Vagina (tissue), 2 donors: ENCODE measurements at regions not wholly inside any gene's neighbourhood (a gene's known extent, or its start where the extent isn't known, plus 50 kb on each side); places are given as distances from the start of the nearest gene placed in this dataset.

Source experiments
- DNase-seq, 2 donors: peaks; one replicate each; pipeline ENCODE4 v3.0.0-alpha.2; 2017; ENCODE audit errors: extremely low spot score in 2 of 2
- H3K27ac ChIP-seq: fragments of 200-600 bp; sonication (generic); one replicate; pipeline ENCODE4 v1.5.1; 2019
- H3K27me3 ChIP-seq: fragments of 200-600 bp; sonication (generic); one replicate; pipeline ENCODE4 v1.5.1; 2019
- H3K36me3 ChIP-seq, 2 donors: fragments of 200-600 bp; sonication (generic); one replicate each; pipeline ENCODE4 v1.5.1; 2017 to 2019
- H3K4me1 ChIP-seq: fragments of 200-600 bp; sonication (generic); one replicate; pipeline ENCODE4 v1.5.1; 2019
- H3K4me3 ChIP-seq, 2 donors: fragments of 200-600 bp; sonication (generic); 1 replicate in 1 of 2; 2 replicates in 1 of 2; pipeline ENCODE4 v1.5.1; 2016 to 2019
- H3K9me3 ChIP-seq: fragments of 200-600 bp; sonication (generic); one replicate; pipeline ENCODE4 v1.5.1; 2019
- CTCF ChIP-seq, 3 experiments: fragments of 450-650 bp in 2 of 3; fragments of 200-600 bp in 1 of 3; sonication (generic) in 1 of 3; IDR thresholded peaks; one replicate each; pipeline ENCODE4 v1.5.1; 2017 to 2019; ENCODE audit warnings: antibody characterized with exemption in 3 of 3, mild to moderate bottlenecking in 2 of 3, moderate library complexity in 2 of 3
- POLR2A ChIP-seq, 2 donors: fragments of 450-650 bp; IDR thresholded peaks; one replicate each; pipeline ENCODE4 v1.6.1; 2017; ENCODE audit warnings: antibody characterized with exemption in 2 of 2, mild to moderate bottlenecking in 2 of 2, moderate library complexity in 2 of 2
- POLR2AphosphoS5 ChIP-seq, 2 donors: sonication (generic); formaldehyde crosslinking; IDR thresholded peaks; one replicate each; pipeline ENCODE4 v1.9.0; 2017; ENCODE audit warnings: antibody characterized with exemption in 2 of 2, mild to moderate bottlenecking in 2 of 2, low read depth in 1 of 2; ENCODE audit not compliant: insufficient read depth in 1 of 2
- intact Hi-C: fragments of 100-400 bp; cut with DNase I; formaldehyde crosslinking; loops from one replicate; pipeline ENCODE4 v1.15.1; 2023

GRCh38 chr2:2569836-2570235, 238.8 kb upstream of the MYT1L start:
- no peak for TF ChIP-seq POLR2AphosphoS5 (IDR thresholded peaks at IDR 0.05; ENCODE audit: insufficient read depth in 1 of 2, low read depth in 1 of 2)
- TF ChIP-seq CTCF (IDR thresholded peaks at IDR 0.05): no peak
- no peak for TF ChIP-seq POLR2A (IDR thresholded peaks at IDR 0.05)
- Histone ChIP-seq H3K4me1 (no peaks in the 10 kb centered on the region), H3K4me3 (no peak overlapping the region), H3K36me3 (no peaks in the 10 kb centered on the region), H3K27me3 (no peaks in the 10 kb centered on the region), H3K9me3 (no peaks in the 10 kb centered on the region), H3K27ac (no peak overlapping the region)
- peak in 1 of 2 donors; percentile 82 for DNase-seq
- intact Hi-C loops: no loop called here

- intact Hi-C loops: no loop called here
- Histone ChIP-seq H3K27me3 (no peaks in the 10 kb centered on the region), H3K27ac (no peak overlapping the region), H3K36me3 (no peaks in the 10 kb centered on the region), H3K9me3 (no peaks in the 10 kb centered on the region), H3K4me1 (no peaks in the 10 kb centered on the region), H3K4me3 (no peak overlapping the region)
- TF ChIP-seq CTCF (IDR thresholded peaks at IDR 0.05): no peak
- no peak for TF ChIP-seq POLR2A (IDR thresholded peaks at IDR 0.05)
- no peak for TF ChIP-seq POLR2AphosphoS5 (IDR thresholded peaks at IDR 0.05; ENCODE audit: insufficient read depth in 1 of 2, low read depth in 1 of 2)
- DNase-seq: peak in 1 of 2 donors; percentile 87
These were observed 238.2 kb upstream of the MYT1L start for GRCh38 chr2:2569306-2569705.

GRCh38 chr2:2568411-2568810, 237.3 kb upstream of the MYT1L start:
- Histone ChIP-seq H3K36me3 (no peaks in the 10 kb centered on the region), H3K27ac (no peak overlapping the region), H3K27me3 (no peaks in the 10 kb centered on the region), H3K4me1 (no peaks in the 10 kb centered on the region), H3K9me3 (no peaks in the 10 kb centered on the region), H3K4me3 (no peak overlapping the region)
- DNase-seq: no peak
- TF ChIP-seq POLR2AphosphoS5 (IDR thresholded peaks at IDR 0.05; ENCODE audit: insufficient read depth in 1 of 2, low read depth in 1 of 2): no peak
- intact Hi-C loops: no loop called here

GRCh38 chr2:2567776-2568175, 236.7 kb upstream of the MYT1L start:
- Histone ChIP-seq H3K4me1 (no peaks in the 10 kb centered on the region), H3K9me3 (no peaks in the 10 kb centered on the region), H3K27me3 (no peaks in the 10 kb centered on the region), H3K4me3 (no peak overlapping the region), H3K27ac (no peak overlapping the region), H3K36me3 (no peaks in the 10 kb centered on the region)
- DNase-seq: no peak
- intact Hi-C loops: no loop called here
- TF ChIP-seq CTCF (IDR thresholded peaks at IDR 0.05) (no peak), POLR2A (IDR thresholded peaks at IDR 0.05) (no peak), POLR2AphosphoS5 (IDR thresholded peaks at IDR 0.05; ENCODE audit: insufficient read depth in 1 of 2, low read depth in 1 of 2) (no peak)

GRCh38 chr2:2566396-2567323, 235.6 kb upstream of the MYT1L start:
- Histone ChIP-seq H3K27me3 (no peaks in the 10 kb centered on the region), H3K9me3 (no peaks in the 10 kb centered on the region), H3K4me3 (no peak overlapping the region), H3K4me1 (no peaks in the 10 kb centered on the region), H3K36me3 (no peaks in the 10 kb centered on the region), H3K27ac (no peak overlapping the region)
- no peak for DNase-seq
- intact Hi-C loops: no loop called here
- TF ChIP-seq POLR2AphosphoS5 (IDR thresholded peaks at IDR 0.05; ENCODE audit: insufficient read depth in 1 of 2, low read depth in 1 of 2) (no peak), POLR2A (IDR thresholded peaks at IDR 0.05) (no peak), CTCF (IDR thresholded peaks at IDR 0.05) (no peak)
